ENCODE measurements at regions not wholly inside any gene's neighbourhood (a gene's known extent, or its start where the extent isn't known, plus 50 kb on each side); places are given as distances from the start of the nearest gene placed in this dataset.
"Not testable (repeated sequence)": the region's sequence is repeated elsewhere in the genome, so short reads cannot be mapped to it uniquely, and the experiment has no call there.

DNA sequence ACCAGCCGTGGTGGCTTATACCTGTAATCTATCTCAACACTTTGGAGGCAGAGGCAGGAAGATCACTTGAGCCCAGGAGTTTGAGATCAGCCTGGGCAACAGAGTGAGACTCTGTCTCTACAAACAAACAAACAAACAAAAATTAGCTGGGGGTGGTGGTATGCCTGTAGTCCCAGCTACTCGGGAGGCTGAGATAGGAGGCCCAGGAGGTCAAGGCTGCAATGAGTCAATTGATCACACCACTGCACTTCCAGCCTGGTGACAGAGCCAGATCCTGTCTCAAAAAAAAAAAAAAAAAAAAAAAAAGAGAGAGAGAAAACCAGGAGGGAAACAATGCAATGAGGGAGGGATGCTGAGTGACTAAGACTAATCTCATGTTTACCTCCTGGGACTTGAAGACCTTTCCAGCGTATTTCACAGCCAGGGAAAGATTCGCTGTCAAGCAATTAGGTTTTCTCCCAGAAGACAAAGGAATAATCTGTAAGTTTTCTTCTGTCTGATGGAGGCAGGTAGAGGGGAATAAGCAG is 51.1 kb upstream of the MIER3 start:
- intact Hi-C loops (cut with DNase I), result no loop called here
- ATAC-seq (no peak), DNase-seq (no peak)
- Histone ChIP-seq H3K4me3 (no peak overlapping the region), H3K27me3 (ENCODE audit: low read depth) (no peaks in the 10 kb centered on the region), H3K36me3 (no peaks in the 10 kb centered on the region), H3K9me3 (no peaks in the 10 kb centered on the region), H3K27ac (no peak overlapping the region), H3K4me1 (no peaks in the 10 kb centered on the region)
- TF ChIP-seq, protein P1, sequence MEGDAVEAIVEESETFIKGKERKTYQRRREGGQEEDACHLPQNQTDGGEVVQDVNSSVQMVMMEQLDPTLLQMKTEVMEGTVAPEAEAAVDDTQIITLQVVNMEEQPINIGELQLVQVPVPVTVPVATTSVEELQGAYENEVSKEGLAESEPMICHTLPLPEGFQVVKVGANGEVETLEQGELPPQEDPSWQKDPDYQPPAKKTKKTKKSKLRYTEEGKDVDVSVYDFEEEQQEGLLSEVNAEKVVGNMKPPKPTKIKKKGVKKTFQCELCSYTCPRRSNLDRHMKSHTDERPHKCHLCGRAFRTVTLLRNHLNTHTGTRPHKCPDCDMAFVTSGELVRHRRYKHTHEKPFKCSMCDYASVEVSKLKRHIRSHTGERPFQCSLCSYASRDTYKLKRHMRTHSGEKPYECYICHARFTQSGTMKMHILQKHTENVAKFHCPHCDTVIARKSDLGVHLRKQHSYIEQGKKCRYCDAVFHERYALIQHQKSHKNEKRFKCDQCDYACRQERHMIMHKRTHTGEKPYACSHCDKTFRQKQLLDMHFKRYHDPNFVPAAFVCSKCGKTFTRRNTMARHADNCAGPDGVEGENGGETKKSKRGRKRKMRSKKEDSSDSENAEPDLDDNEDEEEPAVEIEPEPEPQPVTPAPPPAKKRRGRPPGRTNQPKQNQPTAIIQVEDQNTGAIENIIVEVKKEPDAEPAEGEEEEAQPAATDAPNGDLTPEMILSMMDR (IDR thresholded peaks at IDR 0.05), result no peak

DNA sequence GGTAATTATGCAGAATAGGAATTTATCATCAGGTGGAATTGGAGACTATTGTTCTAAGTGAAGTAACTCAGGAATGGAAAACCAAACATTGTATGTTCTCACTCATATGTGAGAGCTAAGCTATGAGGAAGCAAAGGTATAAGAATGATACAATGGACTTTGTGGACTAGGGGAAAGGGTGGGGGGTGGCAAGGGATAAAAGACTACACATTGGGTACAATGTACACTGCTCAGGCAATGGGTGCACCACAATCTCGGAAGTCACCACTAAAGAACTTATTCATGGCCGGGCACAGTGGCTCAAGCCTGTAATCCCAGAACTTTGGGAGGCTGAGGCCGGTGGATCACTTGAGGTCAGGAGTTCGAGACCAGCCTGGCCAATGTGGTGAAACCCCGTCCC is 51.6 kb upstream of the MIER3 start:
- intact Hi-C loops (cut with DNase I); H3K4me3 ChIP-seq; H3K4me1 ChIP-seq; ATAC-seq; H3K9me3 ChIP-seq; H3K27ac ChIP-seq; H3K27me3 ChIP-seq (ENCODE audit: low read depth); H3K36me3 ChIP-seq; DNase-seq: not testable (repeated sequence)

DNA sequence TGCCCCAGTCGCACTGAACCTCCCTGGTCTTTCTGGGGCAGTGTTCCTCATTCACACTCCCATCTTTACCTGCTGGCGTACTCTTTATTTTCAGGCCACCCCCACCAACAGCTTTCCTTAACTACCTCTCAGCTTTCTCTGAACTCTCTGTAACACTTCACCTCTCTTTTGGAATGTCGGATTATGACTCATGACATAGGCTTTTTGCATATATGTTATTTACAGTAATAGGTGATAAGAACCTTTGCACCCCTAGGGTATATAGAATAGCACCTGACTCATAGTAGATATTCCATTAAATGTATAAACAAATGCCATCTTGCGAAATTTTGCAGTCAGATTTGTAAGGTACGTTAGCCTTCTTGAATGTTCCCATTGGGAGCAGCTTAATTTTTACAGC is 52.9 kb upstream of the MIER3 start:
- Histone ChIP-seq H3K27me3 (ENCODE audit: low read depth) (no peaks in the 10 kb centered on the region), H3K36me3 (no peaks in the 10 kb centered on the region), H3K9me3 (no peaks in the 10 kb centered on the region), H3K4me1 (no peaks in the 10 kb centered on the region), H3K27ac (no peak overlapping the region), H3K4me3 (no peak overlapping the region)
- no peak for DNase-seq
- intact Hi-C loops (cut with DNase I), result no loop called here
- TF ChIP-seq, protein P1 (IDR thresholded peaks at IDR 0.05), result no peak
- no peak for ATAC-seq

DNA sequence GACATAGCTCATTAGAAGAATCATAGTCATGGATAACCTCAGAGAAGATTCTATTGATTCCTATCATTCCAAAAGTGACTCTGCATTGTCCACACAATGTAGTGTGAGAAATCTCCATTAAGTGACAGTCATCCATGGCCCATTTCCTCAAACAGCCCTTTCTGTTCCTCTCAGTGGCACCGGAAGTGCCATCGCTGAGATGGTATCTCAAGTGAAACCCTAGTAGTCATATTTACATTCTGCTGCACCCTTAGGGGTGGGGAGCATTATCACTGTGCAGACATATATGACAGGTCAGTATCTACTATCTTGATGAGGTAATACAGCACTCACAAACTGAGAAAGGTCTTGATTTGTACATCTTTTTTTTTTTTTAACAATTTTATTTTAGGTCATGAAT is 55.4 kb upstream of the MIER3 start:
- Histone ChIP-seq H3K27ac (no peak overlapping the region), H3K27me3 (ENCODE audit: low read depth) (no peaks in the 10 kb centered on the region), H3K9me3 (no peaks in the 10 kb centered on the region), H3K36me3 (no peaks in the 10 kb centered on the region), H3K4me1 (no peaks in the 10 kb centered on the region), H3K4me3 (no peak overlapping the region)
- TF ChIP-seq, protein P1 (IDR thresholded peaks at IDR 0.05), result no peak
- ATAC-seq (no peak), DNase-seq (no peak)
- intact Hi-C loops (cut with DNase I), result no loop called here

DNA sequence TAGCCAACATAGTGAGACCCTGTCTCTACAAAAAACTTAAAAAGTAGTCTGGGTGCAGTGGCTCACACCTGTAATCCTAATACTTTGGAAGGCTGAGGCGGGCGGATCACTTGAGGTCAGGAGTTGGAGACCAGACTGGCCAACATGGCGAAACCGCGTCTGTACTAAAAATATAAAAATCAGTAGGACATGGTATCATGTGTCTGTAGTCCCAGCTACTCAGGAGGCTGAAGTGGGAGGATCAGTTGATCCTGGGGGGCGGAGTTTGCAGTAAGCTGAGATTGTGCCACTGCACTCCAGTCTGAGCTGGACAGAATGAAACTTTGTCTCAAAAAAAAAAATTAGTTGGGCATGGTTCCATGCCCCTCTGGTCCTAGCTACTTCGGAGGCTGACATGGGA is 57.9 kb upstream of the MIER3 start:
- no peak overlapping the region for H3K27ac ChIP-seq
- DNase-seq (no peak), ATAC-seq (no peak)
- H3K27me3 ChIP-seq (ENCODE audit: low read depth), result no peaks in the 10 kb centered on the region
- intact Hi-C loops (cut with DNase I), result no loop called here
- H3K4me1 ChIP-seq, result no peaks in the 10 kb centered on the region
- TF ChIP-seq, protein P1 (IDR thresholded peaks at IDR 0.05), result no peak
- H3K4me3 ChIP-seq, result no peak overlapping the region
- H3K9me3 ChIP-seq, result no peaks in the 10 kb centered on the region
- no peaks in the 10 kb centered on the region for H3K36me3 ChIP-seq

DNA sequence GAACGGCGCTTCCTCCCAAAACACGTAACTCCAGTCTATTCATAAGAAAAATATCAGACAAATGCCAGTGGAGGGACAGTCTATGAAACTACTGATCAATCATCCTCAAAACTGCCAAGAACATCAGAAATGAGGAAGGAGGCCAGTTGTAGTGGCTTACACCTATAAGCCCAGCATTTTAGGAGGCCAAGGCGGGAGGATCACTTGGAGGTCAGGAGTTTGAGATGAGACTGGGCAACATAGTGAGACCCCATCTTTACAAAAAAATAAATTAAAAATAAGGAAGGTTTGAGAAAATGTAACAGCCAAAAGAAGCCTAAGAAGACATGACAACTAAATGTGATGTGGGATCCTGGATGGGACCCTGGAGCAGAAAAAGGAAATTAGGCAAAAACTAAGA is 58.9 kb upstream of the MIER3 start:
- Histone ChIP-seq H3K9me3 (no peaks in the 10 kb centered on the region), H3K36me3 (no peaks in the 10 kb centered on the region), H3K4me3 (no peak overlapping the region), H3K27me3 (ENCODE audit: low read depth) (no peaks in the 10 kb centered on the region), H3K4me1 (no peaks in the 10 kb centered on the region), H3K27ac (no peak overlapping the region)
- no peak for ATAC-seq
- TF ChIP-seq, protein P1 (IDR thresholded peaks at IDR 0.05), result no peak
- intact Hi-C loops (cut with DNase I), result no loop called here
- no peak for DNase-seq
